DMS153 treated with DMSO at 0.1 percent for 48 hours (cell line): ENCODE measurements at regions not wholly inside any gene's neighbourhood (a gene's known extent, or its start where the extent isn't known, plus 50 kb on each side); places are given as distances from the start of the nearest gene placed in this dataset.

Experiments
- DNase-seq: peaks from one replicate; lab custom pipeline; 2025; ENCODE audit not compliant: unreplicated experiment; lab: John Stamatoyannopoulos, UW

DNA sequence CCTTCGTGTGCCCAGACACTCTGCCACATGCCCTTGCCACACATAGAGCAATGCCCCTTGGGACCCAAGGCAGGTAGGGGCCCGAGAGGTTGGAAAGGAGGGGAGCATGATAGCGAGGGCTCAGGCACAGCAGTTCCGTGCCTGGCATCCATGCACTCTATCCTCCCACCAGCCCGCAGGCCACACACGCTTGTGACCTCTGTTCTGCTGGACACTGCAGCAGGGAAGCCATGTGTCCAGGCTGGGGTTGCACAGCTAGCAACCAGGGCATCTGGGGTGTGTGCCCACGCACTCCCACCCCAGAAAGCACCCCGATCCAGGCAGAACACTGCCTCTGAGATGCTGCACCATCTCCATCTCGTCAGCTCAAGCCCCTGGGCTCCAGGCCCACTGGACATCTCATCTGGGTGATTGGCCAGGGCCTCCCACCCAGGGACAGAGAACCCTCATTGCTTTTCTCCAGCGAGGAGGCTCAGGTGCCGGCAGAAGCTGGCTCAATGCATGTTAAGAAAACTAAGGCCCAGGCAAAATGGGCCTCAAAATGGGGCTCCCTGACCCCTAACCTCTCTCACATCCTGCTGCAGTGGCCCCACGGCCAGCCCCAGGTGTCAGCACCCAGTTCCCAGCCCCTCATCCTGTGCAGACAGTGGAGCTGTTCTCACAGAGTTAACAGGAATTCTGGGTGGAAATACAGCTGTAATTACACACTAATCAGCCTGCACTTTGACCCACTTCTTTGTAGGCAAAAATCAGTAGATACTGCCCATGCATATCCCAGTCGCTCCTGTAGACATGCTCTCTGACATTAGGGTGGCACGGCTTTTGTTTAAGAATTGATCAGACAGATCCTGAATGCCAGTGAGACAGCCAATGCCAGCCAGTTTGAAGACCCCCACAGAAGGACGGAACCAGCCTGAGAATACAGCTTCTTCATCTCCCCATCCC, 173.9 kb upstream of the B3GAT1 start:
- DNase-seq = no peak

DNA sequence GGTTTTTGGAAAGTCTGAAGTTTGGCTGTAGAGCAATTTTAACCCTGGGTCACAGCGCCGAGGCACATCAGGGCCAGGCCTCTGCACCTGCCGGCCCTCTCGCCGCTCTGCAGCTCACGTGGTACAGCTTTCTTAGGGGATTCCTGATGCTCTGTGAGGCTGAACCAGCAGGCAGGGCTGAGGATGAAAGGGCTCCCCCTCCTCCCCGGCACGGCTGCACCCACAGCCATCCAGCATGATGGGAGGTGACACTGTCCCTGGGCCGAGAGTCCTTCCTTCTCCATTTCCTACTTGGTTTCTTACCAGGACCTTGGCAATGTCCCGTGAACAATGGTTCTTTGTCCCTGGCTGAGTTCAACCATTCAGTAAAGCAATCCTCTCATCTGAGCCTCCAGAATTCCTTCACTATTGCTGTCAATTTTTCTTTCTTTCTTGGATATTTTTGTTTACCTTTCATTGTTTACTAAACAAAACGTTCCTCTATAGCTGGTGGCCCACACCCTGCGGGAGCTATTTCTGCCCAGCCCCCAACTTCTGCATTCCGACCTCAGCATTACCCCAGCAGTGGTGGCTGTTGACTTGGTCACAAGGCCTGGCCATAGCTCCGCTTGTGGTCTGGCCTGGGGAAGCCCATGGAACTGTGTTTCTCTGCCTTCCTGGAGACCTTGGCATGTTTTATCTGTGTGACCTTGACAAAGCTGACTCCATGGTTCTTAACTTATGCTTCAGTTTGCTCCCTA, 172.8 kb upstream of the B3GAT1 start:
- no peak for DNase-seq

DNA sequence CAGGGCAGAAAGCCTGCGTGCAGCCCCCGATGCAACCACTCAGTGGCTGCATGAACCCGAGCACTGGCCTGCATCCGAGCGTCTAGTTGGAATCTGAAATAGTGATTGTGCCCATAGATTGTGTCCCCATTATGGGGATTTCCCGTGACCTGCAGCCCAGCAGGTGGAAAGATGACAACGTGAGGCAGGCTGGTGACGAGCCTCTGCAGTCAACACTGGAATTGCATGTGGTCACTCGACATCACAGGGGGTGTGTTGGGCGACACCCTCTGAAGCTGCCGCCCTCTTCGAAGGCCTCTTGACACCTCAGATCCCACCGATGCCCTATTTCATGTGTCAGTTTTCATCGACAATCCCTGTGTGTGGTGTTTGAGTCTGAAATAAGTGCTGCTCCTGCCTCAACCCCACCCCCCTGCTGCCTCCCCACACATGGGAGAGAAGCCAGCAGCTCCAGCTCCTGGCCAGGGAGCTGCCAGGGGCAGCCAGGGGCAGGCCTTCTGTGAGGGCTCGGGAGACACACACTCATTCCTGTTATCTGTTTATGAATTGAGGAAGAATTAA, 172.0 kb upstream of the B3GAT1 start:
- no peak for DNase-seq

DNA sequence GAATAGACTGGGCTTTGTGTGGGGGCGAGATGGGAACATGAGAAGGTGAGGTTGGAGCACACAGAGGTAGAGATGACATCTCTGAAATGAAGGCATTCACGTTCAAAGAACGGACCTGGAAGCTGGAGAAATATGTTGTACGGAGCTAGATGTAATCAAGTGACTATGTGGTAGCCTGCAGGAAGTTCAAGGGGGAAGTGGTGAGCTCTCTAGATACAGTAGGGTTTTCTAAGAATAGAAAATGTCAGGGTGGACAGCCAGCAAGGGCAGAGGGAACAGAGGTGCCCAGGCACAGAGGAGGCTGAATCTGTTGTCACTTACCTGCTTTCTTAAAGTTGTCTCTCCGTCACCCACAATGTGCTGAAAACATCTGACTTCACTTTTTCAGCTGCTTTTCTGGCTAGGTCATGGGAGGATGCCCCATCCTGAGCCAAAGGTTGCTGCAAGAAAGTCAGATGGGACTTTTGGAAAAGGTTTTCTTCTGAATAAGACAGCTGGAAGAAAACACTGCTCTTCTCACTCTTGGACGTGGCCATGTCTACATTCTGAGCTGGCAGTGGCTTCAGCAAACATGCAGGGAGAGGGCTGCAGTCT, 171.5 kb upstream of the B3GAT1 start:
- no peak for DNase-seq

DNA sequence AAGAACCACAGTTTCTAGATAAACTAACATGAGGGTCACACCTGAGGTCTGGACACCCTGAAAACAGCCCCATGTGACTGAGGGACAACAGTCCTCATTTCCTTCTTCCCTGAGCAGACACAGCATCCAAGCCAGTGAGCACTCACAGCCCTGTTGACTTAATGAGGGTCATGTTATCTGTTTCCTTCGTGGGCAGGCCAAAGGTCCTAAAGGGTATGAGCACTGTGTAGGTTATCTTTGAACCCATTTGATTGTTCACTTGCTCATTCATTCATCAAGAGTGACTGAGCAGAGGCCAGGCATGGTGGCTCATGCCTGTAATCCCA, 170.7 kb upstream of the B3GAT1 start:
- no peak for DNase-seq

DNA sequence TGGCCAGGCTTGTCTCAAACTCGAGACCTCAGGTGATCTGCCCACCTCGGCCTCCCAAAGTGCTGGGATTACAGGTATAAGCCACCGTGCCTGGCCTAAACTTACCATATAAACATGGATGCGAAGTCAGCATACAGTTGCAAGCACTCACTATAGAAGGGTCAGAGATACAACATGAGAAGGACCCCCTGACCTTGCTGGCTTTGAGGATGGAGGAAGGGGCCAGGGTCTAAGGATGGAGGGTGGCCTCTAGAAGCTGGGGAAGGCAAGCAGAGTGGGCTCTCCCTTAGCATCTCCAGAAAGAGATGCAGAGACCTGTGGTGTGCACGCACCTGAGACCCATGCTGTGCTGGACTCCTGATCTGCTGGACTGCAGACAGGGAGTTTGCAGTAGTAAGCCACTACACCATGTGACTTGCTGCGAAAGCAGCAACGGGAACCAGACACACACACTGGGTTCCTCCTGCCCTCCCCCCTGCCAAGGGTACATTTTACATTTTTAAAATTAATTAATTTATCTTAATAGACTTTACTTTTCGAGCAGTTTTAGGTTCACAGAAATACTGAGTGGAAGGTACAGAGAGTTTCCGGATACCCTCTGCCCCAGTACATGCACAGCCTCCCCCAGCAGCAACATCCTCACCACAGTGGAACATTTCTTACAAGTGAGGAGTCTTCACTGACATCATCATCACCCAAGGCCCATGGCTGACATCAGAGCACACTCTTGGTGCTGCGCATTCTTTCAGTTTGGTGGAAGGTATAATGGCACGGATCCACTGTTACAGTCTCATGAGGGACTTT, 170.1 kb upstream of the B3GAT1 start:
- DNase-seq = no peak

DNA sequence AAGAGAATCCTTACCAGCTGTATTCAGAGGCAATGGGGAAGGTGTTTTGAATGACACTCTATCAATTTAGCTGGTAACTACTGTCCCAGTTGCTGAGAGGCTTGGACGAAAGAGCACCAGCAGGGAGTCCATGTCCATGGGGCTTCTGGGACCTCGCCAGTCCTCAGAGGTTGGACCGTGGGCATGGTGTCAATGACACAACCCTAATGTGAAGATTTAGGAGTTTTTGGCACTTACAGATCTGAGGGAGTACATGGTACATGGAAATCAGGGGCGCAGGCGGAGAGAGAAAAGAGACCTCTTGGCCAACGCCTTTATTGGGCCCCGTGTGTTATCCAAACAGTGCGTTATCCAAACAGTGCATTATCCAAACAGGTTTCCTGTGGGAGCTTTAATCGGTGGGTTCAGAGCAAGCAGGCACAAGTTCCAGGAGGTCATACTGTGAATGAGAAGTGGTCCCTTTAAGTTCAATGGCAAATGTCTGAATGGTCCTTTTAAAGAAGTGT, 169.1 kb upstream of the B3GAT1 start:
- DNase-seq = no peak

DNA sequence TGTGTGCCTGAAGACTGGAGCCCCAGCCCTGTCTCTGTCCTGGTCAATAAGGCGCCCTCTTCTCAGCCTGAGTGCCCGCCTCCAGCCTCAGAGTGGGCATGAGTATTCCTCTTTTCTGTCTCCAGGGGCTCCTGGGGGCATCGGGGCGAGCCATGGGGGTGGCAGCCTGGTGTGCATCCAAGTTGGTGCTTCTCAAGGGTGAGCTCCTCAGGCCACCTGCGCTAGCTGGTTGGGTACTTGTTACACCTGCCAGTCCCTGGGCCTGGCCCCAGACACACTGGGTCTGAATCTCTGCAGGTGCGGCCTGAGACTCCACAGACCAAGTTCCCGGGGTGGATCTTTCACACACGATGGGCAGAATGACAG, 168.6 kb upstream of the B3GAT1 start:
- DNase-seq = no peak

DNA sequence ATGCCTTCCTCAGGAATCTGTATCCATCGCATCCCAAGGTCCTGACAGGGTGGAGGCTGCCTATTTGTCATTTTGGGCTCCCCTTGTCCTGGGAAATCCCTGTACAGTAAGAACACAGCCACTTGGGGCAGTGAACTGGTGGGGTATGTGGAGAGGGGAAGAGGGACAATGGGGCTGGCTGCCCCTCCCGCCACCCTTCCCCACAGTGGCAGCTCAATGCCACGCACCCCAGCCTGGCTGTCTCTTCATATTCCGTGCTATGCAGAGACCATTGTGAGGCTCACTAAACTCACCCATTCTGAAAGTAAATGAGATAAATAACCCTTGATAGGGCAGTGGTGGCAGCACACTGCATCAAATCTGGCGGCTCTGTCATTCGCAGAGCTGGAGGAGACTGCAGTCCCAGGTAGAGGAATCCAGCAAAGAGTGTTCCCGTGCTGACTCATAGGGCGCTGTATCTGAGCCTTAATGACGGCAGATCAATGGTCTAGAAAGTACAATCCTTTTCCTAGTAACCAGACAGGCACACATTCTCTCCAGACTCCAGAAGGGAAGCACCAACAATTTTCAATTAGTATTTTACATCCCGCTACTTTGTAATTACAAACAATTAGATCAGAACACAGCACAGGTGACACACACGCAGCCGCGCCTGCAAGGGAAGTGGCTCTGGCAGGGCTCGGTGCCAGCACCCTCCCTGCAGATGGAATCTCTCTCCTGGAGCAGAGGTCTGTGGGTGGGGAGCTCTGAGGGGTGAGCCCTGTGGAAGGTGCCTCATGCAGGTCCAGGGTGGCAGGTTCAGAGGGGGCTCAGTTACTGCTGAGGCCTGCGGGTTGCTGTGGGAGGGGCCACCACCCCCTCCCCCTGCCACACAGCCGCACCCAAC, 167.9 kb upstream of the B3GAT1 start:
- no peak for DNase-seq

DNA sequence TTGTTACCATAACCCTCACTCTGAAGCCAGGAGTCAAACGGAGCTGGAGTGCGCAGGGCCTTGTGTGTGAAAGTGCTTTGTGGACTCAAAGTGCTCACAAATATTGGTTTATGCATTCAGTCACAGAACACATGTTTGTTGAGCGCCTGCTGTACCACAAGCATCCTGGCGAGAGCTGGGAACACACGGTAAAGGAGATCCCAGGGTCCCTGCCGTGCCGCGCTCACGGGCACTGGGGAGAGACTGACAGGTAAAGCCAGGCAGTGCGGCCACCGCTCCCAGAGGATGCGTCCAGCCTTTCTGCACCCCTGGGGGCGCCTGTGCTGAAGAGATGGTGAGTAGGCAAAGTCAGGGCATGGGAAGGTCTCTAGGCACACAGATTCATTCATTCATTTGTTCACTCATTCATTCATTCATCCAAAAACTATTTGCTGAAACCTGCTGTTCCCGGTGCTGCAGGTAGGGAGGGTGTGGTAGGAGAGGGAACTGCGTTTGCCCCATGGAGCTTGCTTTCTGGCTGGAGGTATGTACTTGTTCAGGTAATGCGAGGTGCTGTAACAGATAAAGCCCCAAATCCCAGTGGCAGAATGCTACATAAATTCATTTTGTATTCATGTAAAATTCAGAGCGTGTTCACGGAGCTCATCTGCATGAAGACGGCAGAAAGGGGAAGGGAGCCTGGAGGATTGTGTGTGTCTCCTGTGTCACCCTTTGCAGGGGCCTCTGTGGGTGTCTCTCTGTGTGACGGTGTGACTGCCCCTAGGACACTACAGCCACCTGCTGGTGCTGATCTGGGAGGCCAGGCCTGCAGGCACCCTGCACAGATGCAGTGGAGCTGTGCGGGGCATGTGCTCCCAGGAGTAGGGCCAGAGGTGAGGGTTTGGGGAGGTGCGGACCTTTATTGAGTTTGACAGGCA, 167.0 kb upstream of the B3GAT1 start:
- peak; percentile 2 for DNase-seq

DNA sequence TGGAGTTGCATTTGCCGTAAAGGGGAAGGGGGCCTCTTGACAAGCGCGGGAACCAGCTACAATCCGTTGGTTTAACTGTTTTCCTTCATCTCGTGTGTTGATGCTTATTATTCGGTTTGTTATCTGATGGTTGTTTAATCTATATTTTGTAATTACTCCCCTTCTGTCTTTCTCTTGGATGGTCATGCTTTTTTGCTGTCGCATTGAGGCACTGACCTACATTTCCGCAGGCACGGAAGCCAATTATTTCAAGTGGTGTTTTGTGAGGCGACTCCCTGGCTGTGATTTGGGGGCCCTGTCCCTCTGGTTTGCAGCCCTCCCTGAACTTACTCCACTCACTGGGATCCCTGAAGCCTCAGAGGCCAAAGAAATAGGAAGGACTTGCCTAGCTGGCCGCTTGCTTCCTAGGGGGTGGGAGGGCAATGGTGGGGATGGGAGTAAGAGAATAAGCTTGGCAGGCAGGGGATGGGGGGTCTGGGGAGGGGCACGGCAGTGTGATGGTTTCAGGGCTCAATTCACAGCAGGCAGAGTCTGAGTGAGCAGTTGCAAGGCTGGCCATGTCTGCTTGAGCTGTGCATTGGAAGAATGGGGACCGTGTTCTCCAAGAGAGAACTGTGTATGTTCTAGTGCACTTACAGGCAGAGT, 165.8 kb upstream of the B3GAT1 start:
- DNase-seq = no peak

DNA sequence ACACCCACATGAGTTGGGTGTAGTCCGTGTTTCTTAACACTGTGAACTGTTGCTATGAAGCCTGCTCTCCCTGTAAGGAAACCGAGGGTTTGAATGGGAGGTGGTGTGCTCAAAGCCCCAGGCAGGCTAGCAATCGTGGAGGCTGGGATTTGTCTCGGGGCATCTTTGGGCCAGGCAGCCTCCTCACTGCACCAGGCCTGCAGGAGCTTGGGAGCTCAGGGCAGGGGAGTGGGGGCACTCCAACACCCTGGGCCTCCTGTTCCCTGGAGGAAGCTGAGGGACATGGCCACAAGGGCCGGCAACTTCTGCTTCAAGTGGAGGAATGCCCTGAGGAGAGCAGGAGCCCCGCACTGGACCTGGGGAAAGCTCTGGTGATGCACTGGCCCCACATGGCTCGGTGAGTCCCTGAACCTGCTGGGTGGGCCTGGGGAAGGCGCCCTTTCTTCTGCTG, 164.7 kb upstream of the B3GAT1 start:
- DNase-seq = no peak

DNA sequence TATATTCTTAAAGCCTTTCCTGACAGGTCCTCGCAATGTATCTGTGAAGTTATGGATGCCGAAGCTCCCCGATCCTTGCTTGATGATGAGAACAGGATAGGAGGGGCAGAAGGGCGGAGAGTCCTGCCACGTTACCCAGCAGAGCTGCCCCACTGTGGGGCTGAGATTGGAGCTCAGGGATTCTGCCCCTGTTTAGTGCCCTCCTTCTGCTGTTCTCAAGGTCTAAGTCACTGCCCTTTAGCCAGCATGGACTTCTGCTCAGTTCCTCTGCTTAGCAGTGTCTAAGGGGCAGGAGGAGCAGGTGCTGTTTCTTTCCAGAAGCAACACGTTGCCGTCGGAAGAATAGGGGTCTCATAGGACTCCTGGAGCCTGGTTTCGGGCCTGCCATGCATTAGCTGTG, 164.2 kb upstream of the B3GAT1 start:
- no peak for DNase-seq

DNA sequence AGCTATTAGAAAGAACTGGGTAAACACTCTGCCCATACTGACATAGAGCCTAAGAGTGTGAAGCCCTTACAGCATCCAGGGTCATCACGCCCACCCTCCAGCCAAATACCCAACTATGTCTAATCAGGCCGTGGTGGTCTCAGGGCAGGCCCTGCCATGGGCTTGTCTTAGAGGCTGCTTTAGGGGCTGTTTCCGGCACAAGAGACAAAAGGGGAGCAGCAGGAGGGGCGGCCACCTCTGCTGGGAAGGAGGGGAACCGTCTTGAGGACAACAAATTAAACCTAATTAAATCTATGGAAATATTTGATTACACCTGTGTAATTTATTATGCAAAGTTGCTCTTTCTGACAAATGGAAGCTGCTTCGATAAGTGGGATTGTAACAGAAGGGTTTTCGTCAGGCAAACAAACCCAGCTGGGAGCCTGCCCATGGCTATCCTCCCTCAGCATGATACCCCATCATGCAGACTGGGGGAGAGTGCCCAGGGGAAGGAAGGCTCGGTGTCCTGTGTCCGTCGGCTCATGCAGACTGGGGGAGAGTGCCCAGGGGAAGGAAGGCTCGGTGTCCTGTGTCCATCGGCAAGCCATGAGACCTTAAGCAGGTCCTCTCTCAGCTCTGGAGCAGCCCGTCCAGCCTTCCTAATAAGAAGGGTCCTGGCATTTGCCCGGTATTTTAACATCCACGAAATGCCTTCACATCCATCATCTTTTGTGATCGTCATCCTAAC, 163.6 kb upstream of the B3GAT1 start:
- DNase-seq = no peak

DNA sequence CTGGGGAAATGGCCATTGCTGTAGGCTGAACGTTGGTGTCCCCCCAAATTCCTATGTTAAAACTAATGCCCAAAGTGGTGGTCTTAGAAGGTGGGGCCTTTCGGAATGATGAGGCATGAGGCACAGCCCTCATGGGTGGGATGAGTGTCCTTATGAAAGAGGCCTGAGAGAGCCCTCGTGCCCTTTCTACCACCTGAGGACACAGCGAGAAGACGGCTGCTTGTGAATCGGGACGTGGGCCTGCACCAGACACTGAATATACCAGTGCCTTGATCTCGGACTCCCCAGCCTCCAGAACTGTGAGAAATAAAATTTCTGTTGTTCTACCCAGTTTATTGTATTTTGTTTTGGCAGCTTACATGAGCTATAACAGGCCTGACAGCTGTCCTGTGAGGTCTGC, 162.9 kb upstream of the B3GAT1 start:
- no peak for DNase-seq

DNA sequence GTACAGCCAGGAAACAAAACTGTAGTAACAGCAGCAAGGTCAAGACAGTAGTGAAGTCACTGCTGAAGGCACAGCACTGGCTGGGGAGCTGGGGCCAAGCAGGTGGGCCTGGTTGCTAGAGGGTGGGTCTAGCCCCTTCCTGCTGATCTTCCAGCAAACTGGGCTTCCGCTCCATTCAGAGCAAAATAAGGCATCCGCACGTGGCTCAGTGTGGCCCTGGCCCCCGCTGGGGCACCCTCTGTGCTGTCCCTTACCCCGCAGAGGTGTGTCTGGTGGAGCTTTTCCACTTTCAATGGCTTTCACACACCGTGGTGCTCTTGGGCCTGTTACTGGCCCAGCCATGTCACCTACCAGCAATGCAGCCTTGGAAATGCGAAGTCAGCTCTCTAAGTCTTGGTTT, 162.4 kb upstream of the B3GAT1 start:
- no peak for DNase-seq

DNA sequence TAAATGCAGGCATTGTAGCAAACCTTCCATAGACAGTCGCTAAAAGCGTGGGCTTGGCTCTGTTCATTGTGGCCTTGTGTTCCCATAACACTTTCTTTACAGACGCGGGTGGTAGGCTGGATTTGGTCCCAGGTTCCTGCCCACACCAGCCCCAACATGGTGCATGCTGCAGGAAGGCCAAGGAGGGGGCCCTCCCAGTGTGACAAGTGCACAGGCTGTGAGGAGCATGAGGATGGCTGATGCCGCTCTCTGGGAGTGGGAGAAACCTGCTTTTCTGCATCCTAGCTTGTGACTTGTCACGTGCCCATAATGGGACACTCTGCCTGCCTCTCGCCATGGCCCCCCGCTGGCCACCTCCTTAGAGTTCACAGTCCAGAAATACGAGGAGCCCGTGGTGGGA, 161.8 kb upstream of the B3GAT1 start:
- no peak for DNase-seq
